GM18858 (cell line): ENCODE measurements at regions not wholly inside any gene's neighbourhood (a gene's known extent, or its start where the extent isn't known, plus 50 kb on each side); places are given as distances from the start of the nearest gene placed in this dataset.
"Not testable (repeated sequence)": the region's sequence is repeated elsewhere in the genome, so short reads cannot be mapped to it uniquely, and the experiment has no call there.

Source experiments
- ATAC-seq: cut with Tn5 transposase; IDR thresholded peaks from one replicate; pipeline ENCODE4 v1.9.1; 2021; ENCODE audit not compliant: unreplicated experiment

- ATAC-seq = no peak
Measured at GRCh38 chr2:31813016-31813415, 197.8 kb downstream of the MEMO1 start.

GRCh38 chr2:31812051-31812798 is 198.6 kb downstream of the MEMO1 start:
- ATAC-seq = peak; percentile 98

GRCh38 chr2:31811482-31811881 is 199.3 kb downstream of the MEMO1 start:
- no peak for ATAC-seq

GRCh38 chr2:31810200-31810917 is 200.4 kb downstream of the MEMO1 start:
- ATAC-seq = no peak

- no peak for ATAC-seq
Measured at GRCh38 chr2:31805688-31806087, 205.1 kb downstream of the MEMO1 start.

GRCh38 chr2:31803481-31804153 is 207.2 kb downstream of the MEMO1 start:
- not testable (repeated sequence) for ATAC-seq

- ATAC-seq = no peak
Measured at GRCh38 chr2:31802711-31803110, 208.1 kb downstream of the MEMO1 start.

- not testable (repeated sequence) for ATAC-seq
Measured at GRCh38 chr2:31799282-31799681, 211.5 kb downstream of the MEMO1 start.

- no peak for ATAC-seq
Measured at GRCh38 chr2:31788273-31788672, 207.5 kb upstream of the SRD5A2 start.

- no peak for ATAC-seq
Measured at GRCh38 chr2:31785876-31786275, 205.1 kb upstream of the SRD5A2 start.

- no peak for ATAC-seq
Measured at GRCh38 chr2:31784868-31785267, 204.1 kb upstream of the SRD5A2 start.

- not testable (repeated sequence) for ATAC-seq
Measured at GRCh38 chr2:31783446-31784091, 202.8 kb upstream of the SRD5A2 start.

- no peak for ATAC-seq
Measured at GRCh38 chr2:31778153-31778552, 197.4 kb upstream of the SRD5A2 start.

- no peak for ATAC-seq
Measured at GRCh38 chr2:31770741-31771140, 190.0 kb upstream of the SRD5A2 start.

GRCh38 chr2:31765078-31765945 is 184.6 kb upstream of the SRD5A2 start:
- ATAC-seq = no peak

- ATAC-seq = no peak
Measured at GRCh38 chr2:31764169-31764568, 183.4 kb upstream of the SRD5A2 start.

GRCh38 chr2:31762085-31762484 is 181.3 kb upstream of the SRD5A2 start:
- ATAC-seq = no peak

GRCh38 chr2:31757351-31757750 is 176.6 kb upstream of the SRD5A2 start:
- not testable (repeated sequence) for ATAC-seq

GRCh38 chr2:31748746-31749145 is 168.0 kb upstream of the SRD5A2 start:
- ATAC-seq = not testable (repeated sequence)

GRCh38 chr2:31748041-31748440 is 167.3 kb upstream of the SRD5A2 start:
- ATAC-seq = no peak
